Tibial nerve (tissue), 4 donors: ENCODE measurements at regions not wholly inside any gene's neighbourhood (a gene's known extent, or its start where the extent isn't known, plus 50 kb on each side); places are given as distances from the start of the nearest gene placed in this dataset.

ENCODE experiments used
- DNase-seq, 2 donors: peaks; one replicate each; pipeline ENCODE4 v3.0.0-alpha.2; 2019; ENCODE audit warnings: low spot score in 2 of 2
- H3K27ac ChIP-seq, 4 donors: fragments of 200-600 bp; sonication (generic) in 3 of 4; one replicate each; pipeline ENCODE4 v1.5.1; 2017 to 2019; ENCODE audit warnings: mild to moderate bottlenecking in 1 of 4
- H3K27me3 ChIP-seq, 2 donors: fragments of 200-600 bp; sonication (generic) in 1 of 2; one replicate each; pipeline versions ENCODE4 v1.5.1 to v1.6.0; 2017 to 2019
- H3K36me3 ChIP-seq, 3 donors: fragments of 200-600 bp; sonication (generic); one replicate each; pipeline ENCODE4 v1.5.1; 2018 to 2019
- H3K4me1 ChIP-seq, 4 donors: fragments of 200-600 bp; sonication (generic) in 3 of 4; one replicate each; pipeline ENCODE4 v1.5.1; 2017 to 2019
- H3K4me3 ChIP-seq, 4 donors: fragments of 200-600 bp; sonication (generic) in 3 of 4; one replicate each; pipeline ENCODE4 v1.5.1; 2017 to 2019; ENCODE audit warnings: mild to moderate bottlenecking in 1 of 4, moderate library complexity in 1 of 4
- H3K9me3 ChIP-seq, 4 donors: fragments of 200-600 bp; sonication (generic) in 3 of 4; one replicate each; pipeline ENCODE4 v1.5.1; 2017 to 2019
- CTCF ChIP-seq, 5 experiments: fragments of 200-600 bp in 3 of 5; fragments of 450-650 bp in 2 of 5; sonication (generic) in 3 of 5; IDR thresholded peaks; one replicate each; pipeline ENCODE4 v1.5.1; 2016 to 2019; ENCODE audit warnings: antibody characterized with exemption in 5 of 5, mild to moderate bottlenecking in 3 of 5, moderate library complexity in 2 of 5
- EP300 ChIP-seq, 2 donors: sonication (generic); formaldehyde crosslinking; IDR thresholded peaks; one replicate each; pipeline ENCODE4 v1.6.1; 2017; ENCODE audit warnings: antibody characterized with exemption in 2 of 2, mild to moderate bottlenecking in 1 of 2
- POLR2A ChIP-seq, 2 donors: fragments of 450-650 bp; IDR thresholded peaks; one replicate each; pipeline ENCODE4 v1.6.1; 2017; ENCODE audit warnings: antibody characterized with exemption in 2 of 2, mild to moderate bottlenecking in 2 of 2, moderate library complexity in 2 of 2
- WGBS, 2 donors: methylation state at CpG; one replicate each; pipeline ENCODE4 v1.1.5; 2018; 5-methylcytosine and 5-hydroxymethylcytosine counted together

GRCh38 chr1:238823416-238823815 is 563.0 kb upstream of the CHRM3 start:
- Histone ChIP-seq H3K36me3 (no peaks in the 10 kb centered on the region), H3K9me3 (peaks cover 0 to 9% (median 0%) of the 10 kb centered on the region in 4 donors), H3K4me1 (no peaks in the 10 kb centered on the region), H3K27me3 (no peaks in the 10 kb centered on the region), H3K27ac (no peak overlapping the region), H3K4me3 (no peak overlapping the region)
- DNase-seq = no peak
- no peak for TF ChIP-seq CTCF (IDR thresholded peaks at IDR 0.05)
- no peak for TF ChIP-seq EP300 (IDR thresholded peaks at IDR 0.05)
- TF ChIP-seq POLR2A (IDR thresholded peaks at IDR 0.05) = no peak

GRCh38 chr1:238811211-238811879 is 575.0 kb upstream of the CHRM3 start:
- Histone ChIP-seq H3K27me3 (no peaks in the 10 kb centered on the region), H3K4me1 (no peaks in the 10 kb centered on the region), H3K9me3 (no peaks in the 10 kb centered on the region), H3K27ac (no peak overlapping the region), H3K4me3 (no peak overlapping the region), H3K36me3 (no peaks in the 10 kb centered on the region)
- TF ChIP-seq POLR2A (IDR thresholded peaks at IDR 0.05) = no peak
- no peak for TF ChIP-seq CTCF (IDR thresholded peaks at IDR 0.05)
- TF ChIP-seq EP300 (IDR thresholded peaks at IDR 0.05) = no peak
- 81 to 87% methylated on average over 3 of the region's 3 CpGs for WGBS, 2 donors
- DNase-seq = no peak

- Histone ChIP-seq H3K9me3 (no peaks in the 10 kb centered on the region), H3K27ac (no peak overlapping the region), H3K27me3 (no peaks in the 10 kb centered on the region), H3K4me3 (no peak overlapping the region), H3K4me1 (no peaks in the 10 kb centered on the region), H3K36me3 (no peaks in the 10 kb centered on the region)
- no peak for DNase-seq
- TF ChIP-seq CTCF (IDR thresholded peaks at IDR 0.05) (no peak), EP300 (IDR thresholded peaks at IDR 0.05) (no peak)
- WGBS, 2 donors = 72 to 77% methylated on average over 4 of the region's 4 CpGs
Observed at GRCh38 chr1:238790882-238791281, 595.5 kb upstream of the CHRM3 start.

GRCh38 chr1:238789916-238790667 is 596.3 kb upstream of the CHRM3 start:
- Histone ChIP-seq H3K27me3 (no peaks in the 10 kb centered on the region), H3K4me3 (no peak overlapping the region), H3K9me3 (no peaks in the 10 kb centered on the region), H3K36me3 (no peaks in the 10 kb centered on the region), H3K27ac (no peak overlapping the region), H3K4me1 (no peaks in the 10 kb centered on the region)
- WGBS, 2 donors = 74 to 82% methylated on average over 6 of the region's 6 CpGs
- DNase-seq = no peak
- TF ChIP-seq EP300 (IDR thresholded peaks at IDR 0.05) = no peak
- no peak for TF ChIP-seq POLR2A (IDR thresholded peaks at IDR 0.05)
- no peak for TF ChIP-seq CTCF (IDR thresholded peaks at IDR 0.05)

GRCh38 chr1:238787471-238787870 is 598.9 kb upstream of the CHRM3 start:
- no peak for DNase-seq

More at GRCh38 chr1:238787471-238787870, 598.9 kb upstream of the CHRM3 start:
- Histone ChIP-seq H3K27ac (no peak overlapping the region), H3K4me3 (no peak overlapping the region), H3K27me3 (no peaks in the 10 kb centered on the region), H3K4me1 (no peaks in the 10 kb centered on the region), H3K36me3 (no peaks in the 10 kb centered on the region), H3K9me3 (no peaks in the 10 kb centered on the region)
- no peak for TF ChIP-seq EP300 (IDR thresholded peaks at IDR 0.05)
- TF ChIP-seq POLR2A (IDR thresholded peaks at IDR 0.05) = no peak
- TF ChIP-seq CTCF (IDR thresholded peaks at IDR 0.05) = no peak
- WGBS, 2 donors = 71 to 73% methylated on average over 5 of the region's 5 CpGs
